HG03159 (cell line): ENCODE measurements at regions not wholly inside any gene's neighbourhood (a gene's known extent, or its start where the extent isn't known, plus 50 kb on each side); places are given as distances from the start of the nearest gene placed in this dataset.
"Not testable (repeated sequence)": the region's sequence is repeated elsewhere in the genome, so short reads cannot be mapped to it uniquely, and the experiment has no call there.

ENCODE experiments used
- ATAC-seq: cut with Tn5 transposase; IDR thresholded peaks from one replicate; pipeline ENCODE4 v1.9.1; 2021; ENCODE audit warnings: mild to moderate bottlenecking, moderate library complexity; ENCODE audit not compliant: unreplicated experiment

DNA sequence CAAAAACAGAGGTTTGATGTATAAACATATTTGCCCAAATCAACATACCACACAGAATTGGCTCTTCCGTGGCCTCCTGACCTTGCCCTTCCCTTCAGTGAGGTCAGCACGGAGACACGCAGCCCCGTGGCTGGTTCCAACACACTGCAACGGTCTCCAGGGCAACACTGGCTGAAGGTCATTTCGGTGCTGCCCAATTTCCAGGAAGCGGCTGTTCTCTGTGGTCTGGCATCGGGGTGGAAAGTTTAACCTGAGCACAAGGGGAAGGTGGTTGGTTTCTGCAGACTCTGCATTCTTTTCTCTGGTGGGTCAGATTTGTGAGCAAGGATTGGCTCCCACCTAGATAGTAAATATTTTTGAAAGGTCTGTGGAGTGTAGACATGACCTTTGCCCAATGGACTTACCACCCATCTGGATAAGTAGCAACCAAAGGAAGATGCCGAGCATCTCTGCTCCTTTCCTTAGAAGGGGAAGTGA, 177.6 kb upstream of the PHACTR1 start:
- no peak for ATAC-seq

DNA sequence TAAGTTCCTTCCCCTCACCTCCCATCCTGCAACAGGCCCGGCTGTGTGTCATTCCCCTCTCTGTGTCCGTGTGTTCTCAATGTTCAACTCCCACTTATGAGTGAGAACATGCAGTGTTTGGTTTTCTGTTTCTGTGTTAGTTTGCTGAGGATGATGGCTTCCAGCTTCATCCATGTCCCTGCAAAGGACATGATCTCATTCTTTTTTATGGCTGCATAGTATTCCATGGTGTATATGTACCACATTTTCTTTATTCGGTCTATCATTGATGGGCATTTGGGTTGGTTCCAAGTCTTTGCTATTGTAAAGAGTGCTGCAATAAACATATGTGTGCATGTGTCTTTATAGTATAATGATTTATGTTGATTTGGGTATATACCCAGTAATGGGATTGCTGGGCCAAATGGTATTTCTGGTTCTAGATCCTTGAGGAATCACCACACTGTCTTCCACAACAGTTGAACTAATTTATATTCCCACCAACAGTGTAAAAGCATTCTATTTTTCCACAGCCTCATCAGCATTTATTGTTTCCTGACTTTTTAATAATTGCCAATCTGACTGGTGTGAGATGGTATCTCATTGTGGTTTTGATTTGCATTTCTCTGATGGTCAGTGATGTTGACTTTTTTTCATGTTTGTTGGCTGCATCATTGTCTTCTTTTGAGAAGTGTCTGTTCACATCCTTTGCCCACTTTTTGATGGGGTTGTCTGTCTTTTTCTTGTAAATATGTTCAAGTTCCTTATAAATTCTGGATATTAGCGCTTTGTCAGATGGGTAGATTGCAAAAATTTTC, 174.1 kb upstream of the PHACTR1 start:
- not testable (repeated sequence) for ATAC-seq

DNA sequence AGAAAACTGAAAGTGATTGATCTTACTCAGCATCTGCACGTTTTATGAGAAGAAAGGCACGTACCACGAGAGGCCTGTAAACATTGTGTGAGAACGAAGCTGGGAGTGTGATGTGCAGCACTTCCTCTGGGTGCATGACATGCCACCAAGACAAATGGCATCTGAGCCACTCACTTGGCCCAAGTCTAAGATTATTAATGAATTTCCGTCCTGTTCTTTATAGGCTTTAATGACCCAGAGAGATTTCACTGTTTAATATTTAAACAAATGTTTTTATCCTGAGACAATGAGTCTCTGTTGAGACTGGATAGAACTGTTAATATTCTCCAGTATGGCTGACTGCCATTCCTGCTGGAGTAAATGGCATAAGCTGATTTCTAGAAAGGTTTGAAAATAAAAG, 172.6 kb upstream of the PHACTR1 start:
- ATAC-seq: no peak

DNA sequence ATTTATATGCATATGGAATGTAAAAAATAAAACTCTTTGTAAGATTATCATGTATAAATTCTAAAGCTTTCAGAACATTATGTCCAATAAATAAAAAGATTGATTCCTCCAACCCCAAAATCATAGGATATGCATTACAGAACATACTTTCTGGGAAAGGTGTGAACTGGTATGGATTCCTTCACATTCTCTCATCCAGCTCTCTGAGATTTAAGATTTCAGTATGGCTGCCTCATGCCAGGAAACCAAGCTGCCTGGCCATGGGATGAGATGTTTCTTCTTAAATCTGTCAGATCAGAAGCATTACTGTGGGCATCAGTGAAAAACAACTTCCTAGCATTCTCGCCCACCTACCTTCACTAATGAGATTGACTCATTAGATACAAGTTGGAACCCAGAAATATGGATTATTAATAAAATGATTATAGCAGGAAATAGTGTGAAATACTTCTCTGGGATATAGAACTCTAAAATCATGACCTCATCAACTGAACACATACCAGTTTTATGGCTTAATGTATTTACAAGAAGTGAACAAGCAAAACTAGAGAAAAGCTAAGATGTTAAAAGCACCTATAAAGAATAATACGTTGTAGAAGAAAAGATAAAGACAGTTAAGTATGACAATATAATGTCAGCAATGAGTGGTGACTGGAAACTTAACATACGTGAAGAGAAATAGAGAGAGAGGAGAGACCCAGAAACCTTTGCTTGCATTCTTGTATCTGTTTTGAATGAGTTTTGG, 171.6 kb upstream of the PHACTR1 start:
- no peak for ATAC-seq

DNA sequence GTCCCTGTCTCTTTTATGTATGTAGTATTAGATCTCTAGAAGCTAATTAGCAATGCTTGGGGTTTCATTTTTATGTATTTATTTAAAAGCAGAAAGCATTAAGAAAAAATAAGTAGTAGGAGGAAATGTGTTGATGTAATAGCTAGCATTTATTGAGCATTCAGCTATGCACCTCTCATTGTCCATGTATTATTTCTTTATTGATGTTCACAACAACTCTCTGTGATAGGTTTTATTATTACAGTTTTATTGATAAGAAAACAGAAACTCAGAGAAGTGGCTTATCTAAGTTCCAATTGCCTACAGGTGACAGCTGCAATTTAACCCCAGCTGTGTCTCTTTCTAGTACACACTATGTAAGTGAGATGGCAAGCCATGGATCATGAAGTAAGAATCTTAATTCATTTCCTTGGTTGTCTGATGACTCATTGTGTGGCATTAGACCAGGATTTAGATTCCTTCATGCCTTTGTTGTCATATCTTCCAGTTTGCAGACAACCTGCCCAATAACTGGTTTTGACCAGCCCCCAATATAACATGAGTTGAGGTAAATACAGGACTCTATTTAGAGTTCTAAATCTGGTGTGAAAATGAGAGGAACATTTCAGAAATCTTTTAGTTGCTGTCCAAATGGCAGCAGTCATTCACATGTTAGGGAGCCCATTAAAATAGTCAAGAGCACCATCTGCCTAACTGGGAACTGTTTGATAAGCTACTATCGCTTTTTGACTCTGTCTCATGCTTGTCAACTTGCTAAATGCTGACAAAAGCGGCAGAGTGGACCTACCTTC, 170.8 kb upstream of the PHACTR1 start:
- ATAC-seq: no peak

DNA sequence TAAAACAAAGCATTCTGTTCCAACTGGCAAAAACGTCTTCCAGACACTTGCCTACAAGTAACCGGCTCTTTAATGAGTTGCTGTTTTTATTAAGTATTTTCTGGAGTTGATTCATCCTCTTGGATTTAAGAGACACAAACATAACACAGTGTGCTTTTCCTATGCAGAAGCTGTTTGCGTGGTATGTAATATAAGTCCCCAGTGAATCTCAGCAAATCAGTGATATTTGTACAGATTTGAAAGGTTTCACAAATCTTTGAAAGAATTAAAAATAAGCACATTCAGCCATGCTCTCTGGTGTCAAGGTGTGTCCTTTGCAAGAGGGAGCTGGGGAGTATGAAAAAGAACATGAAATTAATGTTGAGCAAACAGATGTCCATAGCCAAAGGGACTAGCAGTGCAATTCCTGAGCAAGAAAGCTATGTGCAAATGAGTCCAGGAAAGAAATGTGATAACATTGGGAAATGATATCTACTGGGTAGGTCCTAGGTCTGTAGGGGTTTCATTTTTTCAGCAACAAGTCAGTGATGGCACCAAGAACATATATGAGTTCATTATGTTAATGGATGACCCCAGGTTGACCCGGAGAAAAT, 170.1 kb upstream of the PHACTR1 start:
- no peak for ATAC-seq

DNA sequence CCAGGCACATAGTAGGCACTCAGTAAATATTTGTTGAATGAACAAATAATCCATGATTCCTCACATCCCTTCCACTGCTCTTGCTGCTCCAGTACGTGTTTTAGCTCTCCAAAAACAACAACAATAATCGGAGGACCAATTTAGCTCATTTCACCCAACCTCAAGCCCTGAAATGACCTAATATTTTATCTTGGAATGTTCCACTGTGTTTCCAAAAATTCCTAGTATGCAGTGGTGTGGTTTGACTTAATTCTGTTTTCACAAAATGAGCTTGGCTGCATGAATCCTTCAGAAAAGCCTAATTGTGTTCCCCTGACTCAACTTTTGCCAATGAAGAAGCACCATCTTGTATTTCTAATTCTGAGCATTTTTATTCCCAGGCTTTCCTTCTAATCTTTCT, 168.0 kb upstream of the PHACTR1 start:
- ATAC-seq: no peak

DNA sequence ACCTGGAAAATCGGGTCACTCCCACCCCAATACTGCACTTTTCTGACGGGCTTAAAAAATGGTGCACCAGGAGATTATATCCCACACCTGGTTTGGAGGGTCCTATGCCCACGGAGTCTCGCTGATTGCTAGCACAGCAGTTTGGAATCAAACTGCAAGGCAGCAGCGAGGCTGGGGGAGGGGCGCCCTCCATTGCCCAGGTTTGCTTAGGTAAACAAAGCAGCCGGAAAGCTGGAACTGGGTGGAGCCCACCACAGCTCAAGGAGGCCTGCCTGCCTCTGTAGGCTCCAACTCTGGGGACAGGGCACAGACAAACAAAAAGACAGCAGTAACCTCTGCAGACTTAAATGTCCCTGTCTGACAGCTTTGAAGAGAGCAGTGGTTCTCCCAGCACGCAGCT, 167.1 kb upstream of the PHACTR1 start:
- ATAC-seq: not testable (repeated sequence)

DNA sequence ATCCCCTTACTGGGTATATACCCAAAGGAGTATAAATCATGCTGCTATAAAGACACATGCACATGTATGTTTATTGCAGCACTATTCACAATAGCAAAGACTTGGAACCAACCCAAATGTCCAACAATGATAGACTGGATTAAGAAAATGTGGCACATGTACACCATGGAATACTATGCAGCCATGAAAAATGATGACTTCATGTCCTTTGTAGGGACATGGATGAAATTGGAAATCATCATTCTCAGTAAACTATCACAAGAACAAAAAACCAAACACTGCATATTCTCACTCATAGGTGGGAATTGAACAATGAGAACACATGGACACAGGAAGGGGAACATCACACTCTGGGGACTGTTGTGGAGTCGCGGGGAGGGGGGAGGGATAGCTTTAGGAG, 161.7 kb upstream of the PHACTR1 start:
- ATAC-seq: not testable (repeated sequence)

DNA sequence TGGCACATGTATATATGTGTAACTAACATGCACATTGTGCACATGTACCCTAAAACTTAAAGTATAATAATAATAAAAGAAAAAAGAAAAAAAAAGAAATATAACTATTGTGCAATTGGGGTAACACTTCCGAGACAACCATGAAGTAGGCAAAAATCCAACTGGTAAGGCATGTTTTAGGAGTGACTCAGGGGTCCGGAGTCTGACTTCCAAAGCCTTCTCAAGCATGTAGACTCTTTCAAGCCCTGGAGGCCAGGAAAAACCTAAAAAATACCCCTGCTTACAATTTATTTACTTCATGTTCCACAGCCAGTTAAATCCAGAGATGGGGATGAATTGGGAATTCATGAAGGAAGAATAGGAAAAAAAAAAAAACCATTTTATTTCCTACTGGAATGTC, 161.3 kb upstream of the PHACTR1 start:
- ATAC-seq: no peak

DNA sequence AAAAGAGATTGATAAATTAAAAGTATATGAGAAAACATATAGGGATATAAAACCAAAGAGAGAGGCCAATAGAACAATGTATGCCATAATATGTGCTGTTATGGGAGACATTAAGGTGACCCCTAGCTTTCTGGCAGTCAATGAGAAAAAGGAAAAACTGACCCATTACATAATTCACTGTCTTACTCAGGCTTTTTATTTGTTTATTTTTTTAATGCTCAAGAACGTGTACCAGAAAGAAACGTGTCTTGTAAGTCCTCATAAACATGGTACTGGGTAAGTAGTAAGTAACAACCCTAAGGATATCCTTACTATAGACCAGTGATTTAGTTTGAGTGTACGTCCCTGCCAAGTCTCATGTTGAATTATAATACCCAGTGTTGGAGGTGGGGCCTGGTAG, 160.8 kb upstream of the PHACTR1 start:
- no peak for ATAC-seq

DNA sequence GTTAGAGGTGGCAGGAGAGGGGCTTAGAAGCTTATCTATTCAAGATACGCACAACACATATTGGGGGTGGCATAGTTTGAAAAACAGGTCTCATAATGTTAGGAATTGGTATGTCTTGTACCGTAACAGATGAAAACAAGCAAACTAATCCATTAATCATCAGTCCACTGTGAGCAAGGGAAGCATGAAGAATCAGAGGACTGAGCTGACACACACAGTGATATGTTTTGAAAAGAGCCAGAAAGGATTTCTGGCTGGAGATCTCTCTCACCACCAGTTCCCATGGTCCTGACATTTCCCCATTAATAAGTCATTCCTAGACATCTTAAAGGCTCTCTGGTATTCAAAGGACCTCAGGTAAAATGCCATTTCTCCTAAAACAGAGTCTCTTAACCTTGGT, 158.8 kb upstream of the PHACTR1 start:
- no peak for ATAC-seq

DNA sequence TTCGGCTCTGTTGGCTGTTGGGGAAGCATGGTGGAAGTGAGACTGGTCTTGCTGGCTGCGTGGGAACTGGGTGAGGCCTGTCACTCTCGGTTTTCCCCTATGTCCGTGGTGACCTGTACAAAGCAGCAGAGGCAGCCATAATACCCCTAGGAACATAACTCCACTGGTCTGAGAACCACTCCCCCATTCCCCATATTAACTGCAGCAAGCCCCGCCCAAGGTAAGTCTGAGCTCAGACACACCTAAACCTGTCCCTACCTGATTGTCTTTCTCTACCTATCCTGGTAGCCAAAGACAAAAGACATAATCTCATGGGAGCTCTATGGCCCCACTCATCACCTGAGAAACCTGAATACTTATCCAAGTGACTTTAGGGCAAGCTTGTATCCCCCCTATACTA, 156.3 kb upstream of the PHACTR1 start:
- no peak for ATAC-seq

DNA sequence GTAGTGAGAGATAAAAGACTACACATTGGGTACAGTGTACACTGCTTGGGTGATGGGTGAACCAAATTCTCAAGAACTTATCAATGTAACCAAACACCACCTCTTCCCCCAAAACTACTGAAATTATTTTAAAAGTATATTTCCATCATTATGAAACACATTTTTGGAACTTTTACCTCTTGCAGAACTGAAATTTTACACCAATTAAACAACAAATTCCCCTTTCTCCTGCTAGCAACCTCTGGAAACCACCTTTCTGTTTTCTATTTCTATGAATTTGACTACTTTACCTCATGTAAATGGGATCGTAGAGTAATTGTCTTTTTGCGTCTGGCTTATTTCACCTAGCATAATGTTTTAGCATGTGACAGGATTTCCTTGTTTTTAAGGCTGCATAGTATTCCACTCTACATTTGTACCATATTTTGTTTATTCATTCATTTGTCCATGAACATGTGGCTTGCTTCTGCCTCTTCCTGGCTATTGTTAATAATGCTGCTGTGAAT, 149.9 kb upstream of the PHACTR1 start:
- no peak for ATAC-seq

DNA sequence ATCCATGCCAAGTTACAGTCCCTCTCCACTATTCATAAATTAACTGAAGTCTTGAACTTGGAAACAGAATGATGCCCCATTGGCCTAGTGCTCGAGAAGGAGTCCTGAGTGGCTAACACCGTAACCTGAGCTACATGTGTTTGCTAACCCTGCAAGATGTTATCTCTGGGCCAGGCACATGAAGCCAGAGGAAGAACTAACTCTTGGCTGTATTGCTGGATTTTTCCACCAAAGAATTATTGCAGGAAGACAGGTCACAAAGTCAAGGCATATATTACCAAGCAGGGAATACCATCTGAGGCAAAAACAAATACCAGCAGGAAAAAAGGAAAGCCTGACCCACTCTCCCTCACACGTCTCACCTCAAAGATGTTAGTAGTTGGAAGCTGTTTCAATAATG, 148.9 kb upstream of the PHACTR1 start:
- ATAC-seq: no peak

DNA sequence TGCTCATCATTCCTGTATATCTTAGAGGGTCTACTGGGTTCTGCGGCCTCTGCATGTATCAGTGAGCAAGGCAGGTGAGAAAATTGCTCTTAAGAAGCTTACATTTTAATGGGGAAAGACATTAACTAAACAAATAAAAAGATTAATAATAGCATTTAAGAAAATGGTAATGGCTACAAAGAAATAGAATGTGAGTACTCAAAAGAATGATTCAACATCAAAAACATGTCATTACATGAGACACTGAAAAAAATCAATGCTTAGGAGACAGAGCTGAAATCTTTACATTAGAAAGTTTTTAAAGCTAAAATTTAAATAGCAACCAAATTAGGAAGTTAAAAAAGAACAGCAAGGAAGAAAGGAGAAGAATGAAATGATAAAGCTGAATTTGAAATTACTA, 146.9 kb upstream of the PHACTR1 start:
- no peak for ATAC-seq

DNA sequence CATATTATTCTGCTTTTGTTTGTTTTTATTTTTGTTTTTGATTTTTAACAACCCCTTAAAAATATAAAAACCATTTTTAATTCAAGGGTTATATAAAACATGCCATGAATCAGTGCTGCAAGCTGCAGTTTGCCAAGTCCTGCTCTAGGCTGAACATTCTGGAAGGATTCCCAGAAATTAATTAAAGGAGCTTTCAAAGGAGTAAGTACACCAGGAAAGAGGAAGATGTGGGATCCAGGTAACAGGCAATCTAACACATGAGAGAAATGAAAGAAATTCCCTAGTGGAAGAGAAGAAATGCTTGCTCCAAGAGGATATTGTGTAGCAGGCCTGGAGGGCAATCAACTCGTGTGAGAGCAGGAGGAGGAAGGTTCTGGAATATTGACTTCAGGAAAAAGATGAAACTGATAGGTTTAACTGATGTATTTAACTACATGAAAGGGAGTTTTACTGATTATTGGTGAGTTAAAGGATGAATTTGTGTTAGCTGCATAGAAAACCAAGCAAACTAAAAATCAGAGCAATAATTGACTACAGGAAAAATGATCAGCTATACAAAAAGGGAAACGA, 146.0 kb upstream of the PHACTR1 start:
- no peak for ATAC-seq

DNA sequence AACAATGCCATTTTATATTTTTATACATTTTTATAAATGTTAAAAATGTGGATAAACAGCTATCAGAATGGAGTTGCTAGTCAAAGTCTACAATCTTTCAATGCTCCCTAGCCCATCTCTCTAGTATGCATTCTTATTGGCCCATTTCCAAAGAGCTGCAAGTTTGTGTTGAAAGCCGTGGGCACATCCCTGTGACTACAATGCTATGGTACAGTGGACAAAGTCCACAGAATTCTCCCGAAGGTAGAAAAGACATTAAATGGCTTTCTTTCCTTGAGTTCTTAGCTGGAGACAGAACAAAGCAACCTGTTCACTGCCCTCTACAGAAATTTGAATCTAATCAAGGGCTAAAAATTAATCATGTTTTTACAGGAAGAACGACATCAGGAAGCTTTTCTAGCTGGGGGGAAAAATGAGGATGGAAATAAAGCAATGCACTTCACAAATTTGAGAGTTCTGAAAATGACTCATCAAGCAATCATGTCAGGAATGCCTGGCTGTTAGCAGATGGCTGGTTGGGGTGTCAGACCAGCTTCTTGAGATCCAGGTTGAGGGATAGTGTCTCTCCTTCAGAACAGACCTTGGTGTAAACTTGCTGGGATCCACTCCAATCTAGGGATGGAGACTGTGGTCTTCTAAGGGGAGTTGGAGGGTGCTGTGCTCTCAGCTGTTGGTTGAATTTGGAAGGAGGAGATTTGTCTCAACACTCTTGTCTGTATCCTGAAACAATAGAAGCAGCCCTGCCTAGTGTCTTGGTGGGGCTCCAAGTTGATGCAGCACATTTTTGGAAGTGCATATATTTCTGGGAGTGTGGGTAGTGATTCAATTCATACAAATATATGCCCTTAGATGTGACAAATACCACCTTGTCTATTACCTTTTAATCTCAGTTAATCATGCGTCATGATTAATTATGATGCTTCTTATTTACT, 143.4 kb upstream of the PHACTR1 start:
- no peak for ATAC-seq

DNA sequence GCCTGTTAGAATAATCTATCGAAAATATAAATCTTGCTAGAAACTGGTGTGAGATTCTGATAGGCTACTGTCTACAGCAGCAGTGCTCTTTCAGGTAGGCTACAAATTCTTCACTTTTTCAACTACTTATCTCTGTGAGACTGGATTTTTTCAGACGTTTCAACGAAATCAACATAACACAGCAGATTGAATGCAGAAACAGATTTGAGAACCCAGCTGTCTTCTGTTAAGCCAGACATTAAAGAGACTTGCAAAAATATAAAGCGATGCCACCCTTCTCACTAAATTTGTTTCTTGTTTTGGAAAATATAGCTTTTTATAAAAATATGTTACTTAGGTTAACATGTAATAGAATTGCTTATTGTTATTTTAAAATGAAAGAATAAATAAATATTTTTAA, 140.6 kb upstream of the PHACTR1 start:
- no peak for ATAC-seq

DNA sequence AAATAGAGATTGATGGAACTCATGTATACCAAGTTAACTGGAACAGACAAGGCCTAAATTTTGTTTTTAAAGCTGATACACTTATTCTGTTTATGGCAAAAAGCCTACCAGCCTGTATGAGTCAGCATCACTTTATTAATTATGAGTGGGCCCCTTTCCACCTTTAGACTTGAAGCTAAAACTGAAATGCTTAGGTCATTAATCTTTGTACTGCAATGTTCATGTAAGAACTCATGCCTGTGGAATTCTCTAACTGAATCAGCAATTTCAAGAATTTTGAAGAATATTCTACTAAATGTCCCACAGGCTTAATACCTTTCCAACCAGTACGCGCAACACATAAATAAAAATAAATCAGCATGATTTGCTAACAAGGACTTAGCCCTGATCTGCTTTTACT, 140.2 kb upstream of the PHACTR1 start:
- ATAC-seq: no peak
